ENCODE measurements at regions not wholly inside any gene's neighbourhood (a gene's known extent, or its start where the extent isn't known, plus 50 kb on each side); places are given as distances from the start of the nearest gene placed in this dataset.

- ChIA-PET POLR2A (no interaction called here), CTCF (interaction anchor here (1.3 kb wide), 1 partner anchor 10 kb away, joined by 4 read pairs; no protein-coding TSS in a partner anchor)
- Histone ChIP-seq H3K4me3 (ENCODE audit: low read depth, low read length) (no peak overlapping the region), H3K27me3 (ENCODE audit: control insufficient read depth, insufficient read depth, low read length) (no peaks in the 10 kb centered on the region), H3K36me3 (ENCODE audit: control insufficient read depth, insufficient read depth, low read length) (no peaks in the 10 kb centered on the region)
- no peak for DNase-seq (ENCODE audit: low read depth)
- TF ChIP-seq CTCF (IDR thresholded peaks at IDR 0.05; ENCODE audit: insufficient read depth, low read depth, low read length): no peak
Observed at GRCh38 chr20:19864130-19864529, 106.1 kb downstream of the RIN2 start.

GRCh38 chr20:19866070-19866469 is 108.0 kb downstream of the RIN2 start:
- ChIA-PET POLR2A (no interaction called here), CTCF (no interaction called here)
- Histone ChIP-seq H3K4me3 (ENCODE audit: low read depth, low read length) (no peak overlapping the region), H3K27me3 (ENCODE audit: control insufficient read depth, insufficient read depth, low read length) (no peaks in the 10 kb centered on the region), H3K36me3 (ENCODE audit: control insufficient read depth, insufficient read depth, low read length) (no peaks in the 10 kb centered on the region)
- DNase-seq (ENCODE audit: low read depth): no peak
- no peak for TF ChIP-seq CTCF (IDR thresholded peaks at IDR 0.05; ENCODE audit: insufficient read depth, low read depth, low read length)

GRCh38 chr20:19867074-19867473 is 109.0 kb downstream of the RIN2 start:
- no peaks in the 10 kb centered on the region for H3K27me3 ChIP-seq (ENCODE audit: control insufficient read depth, insufficient read depth, low read length)
- ChIA-PET CTCF (no interaction called here), POLR2A (no interaction called here)
- H3K4me3 ChIP-seq (ENCODE audit: low read depth, low read length): no peak overlapping the region
- H3K36me3 ChIP-seq (ENCODE audit: control insufficient read depth, insufficient read depth, low read length): no peaks in the 10 kb centered on the region
- no peak for TF ChIP-seq CTCF (IDR thresholded peaks at IDR 0.05; ENCODE audit: insufficient read depth, low read depth, low read length)
- DNase-seq (ENCODE audit: low read depth): no peak

GRCh38 chr20:19867940-19868371 is 109.9 kb downstream of the RIN2 start:
- TF ChIP-seq CTCF (IDR thresholded peaks at IDR 0.05; ENCODE audit: insufficient read depth, low read depth, low read length): no peak
- Histone ChIP-seq H3K4me3 (ENCODE audit: low read depth, low read length) (no peak overlapping the region), H3K27me3 (ENCODE audit: control insufficient read depth, insufficient read depth, low read length) (no peaks in the 10 kb centered on the region), H3K36me3 (ENCODE audit: control insufficient read depth, insufficient read depth, low read length) (peaks cover 1% of the 10 kb centered on the region; the same call in 1 of the 2 replicates)
- DNase-seq (ENCODE audit: low read depth): peak; percentile 66
- POLR2A ChIA-PET: no interaction called here
- CTCF ChIA-PET: interaction anchor here (1.3 kb wide), 1 partner anchor 13 kb away, joined by 3 read pairs; no protein-coding TSS in a partner anchor

GRCh38 chr20:19868441-19868840 is 110.4 kb downstream of the RIN2 start:
- no peaks in the 10 kb centered on the region for H3K27me3 ChIP-seq (ENCODE audit: control insufficient read depth, insufficient read depth, low read length)
- DNase-seq (ENCODE audit: low read depth): no peak
- ChIA-PET CTCF (interaction anchor here (1.3 kb wide), 1 partner anchor 12 kb away, joined by 3 read pairs; no protein-coding TSS in a partner anchor), POLR2A (no interaction called here)
- H3K36me3 ChIP-seq (ENCODE audit: control insufficient read depth, insufficient read depth, low read length): peaks cover 1% of the 10 kb centered on the region; the same call in 1 of the 2 replicates
- H3K4me3 ChIP-seq (ENCODE audit: low read depth, low read length): no peak overlapping the region
- TF ChIP-seq CTCF (IDR thresholded peaks at IDR 0.05; ENCODE audit: insufficient read depth, low read depth, low read length): no peak
